HG02763 (cell line): ENCODE measurements at regions not wholly inside any gene's neighbourhood (a gene's known extent, or its start where the extent isn't known, plus 50 kb on each side); places are given as distances from the start of the nearest gene placed in this dataset.
"Not testable (repeated sequence)": the region's sequence is repeated elsewhere in the genome, so short reads cannot be mapped to it uniquely, and the experiment has no call there.

Source experiments
- ATAC-seq: cut with Tn5 transposase; IDR thresholded peaks from one replicate; pipeline ENCODE4 v1.9.1; 2021; ENCODE audit warnings: mild to moderate bottlenecking, moderate library complexity; ENCODE audit not compliant: unreplicated experiment

DNA sequence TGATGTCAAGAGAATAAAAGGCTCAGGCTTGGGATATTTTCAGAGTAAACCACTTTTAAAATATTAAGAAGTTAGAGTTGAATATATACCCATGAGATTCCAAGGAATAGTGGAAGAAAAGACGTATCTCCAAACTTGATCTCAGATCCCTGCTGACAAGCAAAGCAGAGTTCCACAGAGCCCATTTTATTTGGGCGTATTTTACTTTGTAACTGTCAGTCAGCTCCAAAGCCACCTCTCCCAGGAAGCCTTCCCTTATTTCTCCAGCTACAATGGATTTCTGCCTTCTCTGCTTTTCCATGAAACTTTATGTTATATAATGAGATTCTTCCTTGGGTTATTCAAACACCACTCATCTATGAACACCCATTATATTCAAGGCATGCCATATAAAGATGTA, 295.7 kb downstream of the FZD1 start:
- no peak for ATAC-seq

DNA sequence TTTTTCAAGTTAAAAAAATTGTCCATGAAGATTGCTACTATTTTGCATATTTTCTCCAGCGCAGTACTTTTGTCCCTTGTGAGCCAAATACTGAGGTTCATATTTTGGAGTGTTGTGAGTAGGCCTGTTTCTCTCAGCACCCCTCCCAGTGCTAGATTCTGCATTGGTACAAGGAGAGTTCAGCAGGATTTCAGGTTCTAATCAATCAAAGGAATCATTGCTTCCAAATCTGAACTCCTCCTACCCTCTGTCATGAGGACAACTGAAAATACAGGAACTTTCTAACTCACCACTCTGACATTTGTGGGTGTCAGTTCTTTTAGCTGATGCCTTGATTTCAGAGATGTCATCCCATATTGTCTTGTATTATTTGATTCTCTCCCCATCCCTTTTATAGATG, 299.9 kb downstream of the FZD1 start:
- ATAC-seq, result no peak

DNA sequence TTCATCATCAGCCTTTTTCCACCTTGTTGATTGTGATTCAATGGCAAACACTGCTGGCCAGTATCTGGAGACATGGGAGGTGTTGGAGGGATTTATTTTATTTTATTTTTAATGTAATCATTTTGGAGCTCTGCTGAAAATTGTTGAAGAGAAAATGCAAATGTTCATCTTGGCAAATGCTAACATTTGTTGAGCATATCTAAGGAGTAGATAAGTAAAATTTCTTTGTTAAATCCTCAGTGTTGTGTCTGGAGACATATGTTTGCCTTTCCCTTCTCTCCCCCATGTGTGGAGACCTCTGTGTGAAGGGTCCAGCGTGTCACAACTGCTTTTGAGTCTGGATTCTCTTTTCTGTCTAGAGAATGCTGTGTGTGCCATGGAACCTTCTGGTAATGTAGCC, 300.3 kb downstream of the FZD1 start:
- no peak for ATAC-seq

GRCh38 chr7:91565499-91566401, 301.5 kb downstream of the FZD1 start:
- ATAC-seq, result no peak

- no peak for ATAC-seq
These were observed 302.1 kb downstream of the FZD1 start for GRCh38 chr7:91566402-91566732.

DNA sequence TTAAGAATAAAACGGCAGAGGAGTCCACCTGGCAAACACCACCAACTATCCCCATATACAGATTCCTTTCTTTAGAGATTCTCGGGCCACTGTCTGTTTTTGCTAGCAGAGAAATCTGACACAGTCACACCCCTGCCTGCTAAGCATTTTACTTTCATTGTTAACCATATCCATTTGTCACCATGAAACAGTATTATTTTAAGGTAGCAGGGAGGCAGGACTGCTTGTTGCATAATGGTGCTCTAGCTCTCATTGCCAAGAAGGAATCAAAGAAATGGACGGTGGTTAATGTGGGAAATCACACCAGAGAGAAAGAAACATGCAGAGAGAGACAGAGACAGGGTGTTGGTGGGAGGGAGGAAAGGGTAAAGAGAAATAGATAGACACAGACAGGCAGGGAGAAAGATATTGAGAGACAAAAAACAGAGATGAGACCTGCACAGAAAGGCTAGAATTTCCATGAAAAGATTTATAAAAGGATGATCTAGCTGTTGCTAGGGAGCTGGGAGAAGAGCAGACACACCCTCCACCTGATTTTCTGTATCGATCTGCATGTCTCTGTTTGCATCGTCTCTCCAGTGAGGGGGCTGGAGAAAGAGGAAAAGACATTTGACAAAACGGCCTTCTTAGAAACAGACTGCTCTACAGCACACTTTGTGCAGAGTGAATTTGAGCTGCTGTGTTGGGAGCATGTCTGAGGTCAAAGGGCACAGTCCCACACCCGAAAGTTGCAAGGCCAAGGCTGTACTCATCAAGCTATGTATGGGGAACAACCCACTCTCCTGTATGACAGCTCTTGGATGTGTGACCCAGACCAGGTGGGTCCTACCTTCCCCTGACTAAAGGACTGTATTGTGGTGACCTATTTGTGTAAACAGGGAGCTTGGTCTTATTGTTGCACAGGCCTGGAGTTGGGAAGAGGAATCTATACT, 303.1 kb downstream of the FZD1 start:
- no peak for ATAC-seq

GRCh38 chr7:91568138-91568537, 303.9 kb downstream of the FZD1 start:
- ATAC-seq, result no peak

- no peak for ATAC-seq
These were observed 305.7 kb downstream of the FZD1 start for GRCh38 chr7:91569728-91570457.

DNA sequence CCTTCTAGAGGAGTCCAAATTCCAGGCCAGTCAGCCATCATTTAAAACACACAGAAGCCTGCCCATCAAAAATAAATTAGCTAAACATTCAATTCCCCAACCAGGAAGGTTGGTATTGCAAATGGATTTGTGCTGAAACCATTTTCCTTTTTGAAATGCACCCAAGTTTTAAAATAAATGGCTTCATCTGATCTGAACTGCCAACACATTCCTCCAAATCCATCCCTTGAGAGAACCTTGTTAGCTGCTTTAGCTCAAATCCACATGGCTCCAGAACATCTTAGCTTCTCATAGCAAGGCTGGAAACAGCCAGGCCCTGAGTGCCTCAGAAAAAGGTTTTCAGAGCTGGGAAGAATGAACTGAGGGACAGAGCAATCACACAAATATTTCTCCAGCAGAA, 306.3 kb downstream of the FZD1 start:
- no peak for ATAC-seq

DNA sequence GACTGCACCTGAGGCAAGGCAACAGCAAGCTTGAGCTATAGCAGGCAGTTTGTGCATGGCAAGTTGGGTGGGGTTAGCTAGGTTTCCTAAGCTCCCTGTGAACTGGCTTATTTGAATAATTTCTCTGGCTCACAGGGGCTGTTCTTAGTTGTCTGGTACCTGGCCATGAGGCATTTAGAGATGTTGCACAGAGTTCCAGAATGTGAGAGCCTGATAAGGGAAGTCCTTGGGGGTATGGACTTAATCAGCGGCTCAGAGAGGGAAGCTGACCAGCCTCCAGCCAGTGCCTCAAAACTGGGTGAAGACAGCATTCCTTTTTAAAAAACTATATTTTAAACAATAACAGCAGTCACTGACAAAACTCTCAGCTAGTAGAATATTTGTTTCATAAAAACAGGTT, 307.4 kb downstream of the FZD1 start:
- ATAC-seq, result no peak

- no peak for ATAC-seq
These were observed 307.1 kb downstream of the MTERF1 start for GRCh38 chr7:91573405-91573804.

DNA sequence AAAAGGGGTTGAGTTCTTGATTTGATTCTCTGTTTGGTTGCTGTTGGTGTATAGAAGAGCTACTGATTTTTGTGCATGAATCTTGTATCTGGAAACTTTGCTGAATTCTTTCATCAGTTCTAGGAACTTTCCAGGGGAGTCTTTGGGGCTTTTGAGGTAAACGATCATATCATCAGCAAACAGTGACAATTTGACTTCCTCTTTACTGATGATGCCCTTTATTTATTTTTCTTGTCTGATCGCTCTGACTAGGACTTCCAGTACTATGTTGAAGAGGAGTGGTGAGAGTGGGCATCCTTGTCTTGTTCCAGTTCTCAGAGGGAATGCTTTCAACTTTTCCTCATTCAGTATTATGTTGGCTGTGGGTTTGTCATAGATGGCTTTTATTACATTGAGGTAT, 304.0 kb downstream of the MTERF1 start:
- ATAC-seq, result not testable (repeated sequence)

DNA sequence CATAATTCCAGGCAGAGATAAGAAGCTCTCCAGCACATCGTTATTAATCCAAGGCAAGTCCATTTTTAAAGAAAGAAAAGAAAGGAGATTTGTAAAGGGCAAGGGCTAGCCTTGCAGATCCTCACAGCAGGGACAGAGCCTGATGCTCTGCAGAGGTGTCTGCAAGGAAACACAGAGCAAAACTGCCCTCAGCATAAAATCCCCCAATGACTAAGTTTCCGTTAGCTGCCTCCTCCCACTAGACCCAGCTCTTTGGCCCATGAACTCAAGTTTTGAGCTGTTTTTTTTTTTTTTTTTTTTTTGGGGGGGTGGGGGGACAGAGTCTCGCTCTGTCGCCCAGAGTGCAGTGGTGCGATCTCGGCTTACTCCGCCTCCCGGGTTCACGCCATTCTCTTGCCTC, 300.7 kb downstream of the MTERF1 start:
- ATAC-seq, result no peak

- ATAC-seq, result no peak
These were observed 297.6 kb downstream of the MTERF1 start for GRCh38 chr7:91582799-91583477.

DNA sequence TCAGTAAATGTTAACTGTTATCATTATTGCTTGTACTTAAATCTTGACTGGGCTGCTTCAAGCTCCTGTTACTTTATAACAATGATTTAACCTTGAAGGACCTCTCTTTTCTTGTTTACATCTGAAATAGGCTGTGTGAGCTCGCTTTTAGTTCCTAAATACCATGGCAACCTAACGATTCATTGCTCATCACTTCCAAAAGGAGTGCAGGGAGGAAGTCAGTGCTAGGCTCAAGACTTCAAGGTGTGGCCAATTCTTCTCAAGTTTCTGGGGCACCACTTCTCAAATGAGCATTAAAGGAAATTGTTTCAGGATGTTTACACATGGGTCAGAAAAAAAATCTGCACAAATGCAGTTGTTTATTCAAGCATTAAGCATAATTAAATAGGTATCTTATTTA, 284.2 kb downstream of the MTERF1 start:
- ATAC-seq, result no peak

- no peak for ATAC-seq
These were observed 281.7 kb downstream of the MTERF1 start for GRCh38 chr7:91598791-91599190.

- no peak for ATAC-seq
These were observed 280.4 kb downstream of the MTERF1 start for GRCh38 chr7:91600112-91600511.

DNA sequence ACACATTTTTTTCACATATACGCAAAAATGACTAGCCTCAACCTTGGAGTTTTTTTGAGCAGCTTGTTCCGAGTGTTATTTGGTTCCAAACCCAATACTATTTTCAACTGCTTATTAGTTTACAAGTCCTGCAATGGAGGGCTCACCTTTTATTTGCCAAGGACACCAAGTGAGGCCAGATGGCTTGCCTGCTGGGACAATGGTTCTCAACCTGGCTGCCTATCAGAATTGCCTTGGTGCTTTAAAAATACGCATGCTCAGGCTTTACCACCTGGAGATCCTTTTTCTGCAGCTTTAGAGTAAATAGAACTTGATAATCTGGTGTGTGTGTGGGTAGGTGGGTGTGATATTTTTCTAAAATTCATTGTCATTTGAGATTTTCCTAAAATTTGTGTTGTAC, 276.8 kb downstream of the MTERF1 start:
- ATAC-seq, result no peak

DNA sequence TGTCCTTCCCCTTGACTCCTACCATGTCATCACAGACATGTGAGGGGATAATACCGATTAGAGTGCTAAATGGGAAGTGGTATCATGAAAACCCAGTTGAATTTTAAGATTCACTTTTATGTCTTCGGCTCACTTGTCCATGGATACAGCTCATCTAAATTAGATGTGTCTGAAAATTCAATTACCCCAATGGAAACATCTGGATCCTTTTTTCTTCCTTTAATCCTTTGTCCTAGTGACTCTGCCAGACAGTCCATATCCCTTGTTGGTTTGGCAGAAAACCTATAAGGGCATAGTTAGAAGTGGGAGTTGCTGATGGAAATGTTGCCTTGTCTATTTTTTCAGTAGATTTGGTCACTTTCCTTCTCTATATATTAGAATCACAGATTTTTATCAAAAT, 271.9 kb downstream of the MTERF1 start:
- no peak for ATAC-seq

- no peak for ATAC-seq
These were observed 271.0 kb downstream of the MTERF1 start for GRCh38 chr7:91609525-91609924.

GRCh38 chr7:91614431-91614830, 266.1 kb downstream of the MTERF1 start:
- no peak for ATAC-seq
